HG03342 (cell line): ENCODE measurements at regions not wholly inside any gene's neighbourhood (a gene's known extent, or its start where the extent isn't known, plus 50 kb on each side); places are given as distances from the start of the nearest gene placed in this dataset.

Source experiments
- ATAC-seq: cut with Tn5 transposase; IDR thresholded peaks from one replicate; pipeline ENCODE4 v1.9.1; 2021; ENCODE audit warnings: mild to moderate bottlenecking, moderate library complexity; ENCODE audit not compliant: unreplicated experiment

GRCh38 chr13:107438251-107438650 lies 777.1 kb downstream of the LIG4 start:
- ATAC-seq: no peak

- ATAC-seq: no peak
Measured at GRCh38 chr13:107434347-107434746, 781.0 kb downstream of the LIG4 start.

GRCh38 chr13:107427536-107427935 lies 787.8 kb downstream of the LIG4 start:
- ATAC-seq: no peak

GRCh38 chr13:107422421-107422820 lies 792.9 kb downstream of the LIG4 start:
- no peak for ATAC-seq

GRCh38 chr13:107421951-107422350 lies 793.4 kb downstream of the LIG4 start:
- ATAC-seq: no peak

GRCh38 chr13:107421028-107421427 lies 794.3 kb downstream of the LIG4 start:
- no peak for ATAC-seq

GRCh38 chr13:107413005-107413404 lies 802.3 kb downstream of the LIG4 start:
- no peak for ATAC-seq

- no peak for ATAC-seq
Measured at GRCh38 chr13:107407074-107407473, 808.3 kb downstream of the LIG4 start.

GRCh38 chr13:107395927-107396662 lies 819.2 kb downstream of the LIG4 start:
- ATAC-seq: no peak

GRCh38 chr13:107392205-107392604 lies 823.1 kb downstream of the LIG4 start:
- no peak for ATAC-seq

GRCh38 chr13:107387525-107387924 lies 819.6 kb upstream of the ARGLU1 start:
- ATAC-seq: no peak

- ATAC-seq: no peak
Measured at GRCh38 chr13:107379407-107380155, 811.6 kb upstream of the ARGLU1 start.

- no peak for ATAC-seq
Measured at GRCh38 chr13:107376341-107377125, 808.6 kb upstream of the ARGLU1 start.

GRCh38 chr13:107375701-107376340 lies 807.9 kb upstream of the ARGLU1 start:
- ATAC-seq: no peak

- no peak for ATAC-seq
Measured at GRCh38 chr13:107374038-107374437, 806.1 kb upstream of the ARGLU1 start.

GRCh38 chr13:107373551-107373950 lies 805.6 kb upstream of the ARGLU1 start:
- no peak for ATAC-seq

- no peak for ATAC-seq
Measured at GRCh38 chr13:107370015-107370785, 802.3 kb upstream of the ARGLU1 start.

GRCh38 chr13:107367258-107367657 lies 799.3 kb upstream of the ARGLU1 start:
- no peak for ATAC-seq

- ATAC-seq: no peak
Measured at GRCh38 chr13:107365466-107366215, 797.7 kb upstream of the ARGLU1 start.

GRCh38 chr13:107364658-107365057 lies 796.7 kb upstream of the ARGLU1 start:
- ATAC-seq: no peak
